ENCODE measurements at regions not wholly inside any gene's neighbourhood (a gene's known extent, or its start where the extent isn't known, plus 50 kb on each side); places are given as distances from the start of the nearest gene placed in this dataset.

DNA sequence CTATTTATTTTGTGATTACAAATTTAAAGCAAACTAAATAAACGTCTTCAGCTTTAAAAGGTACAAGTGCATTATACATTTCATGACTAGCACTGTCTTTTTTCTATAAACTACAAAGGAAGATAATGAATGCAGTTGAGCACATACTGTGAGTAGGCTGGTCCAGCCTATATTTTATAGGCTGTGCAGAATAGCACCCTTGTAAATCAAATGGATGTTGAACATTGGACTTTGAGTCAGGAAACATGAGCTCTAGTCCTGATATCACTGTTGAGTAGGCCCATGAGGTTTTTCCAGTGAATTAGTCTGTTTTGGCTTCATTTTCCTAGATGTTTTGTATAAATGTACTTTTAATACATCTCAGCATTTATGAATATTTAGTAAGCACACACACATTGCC is 447.3 kb upstream of the KCNMB2 start:
- BruUV-seq (replicated peaks): no TSS peak
- TF ChIP-seq CTCF (conservative IDR thresholded peaks at IDR 0.05; ENCODE audit: low read depth, low read length) (no peak), EZH2 (IDR thresholded peaks at IDR 0.05; ENCODE audit: borderline replicate concordance, low read depth, low read length, poor library complexity, severe bottlenecking) (no peak)
- intact Hi-C loops (cut with micrococcal nuclease; ENCODE audit: unreplicated experiment): loop anchor here (10.0 kb wide), 1 partner anchor 236 kb away; no protein-coding TSS in a partner anchor
- no peak for DNase-seq (ENCODE audit: low spot score)
- H3K36me3 ChIP-seq (ENCODE audit: insufficient read depth, low read length, poor library complexity, severe bottlenecking): no peaks in the 10 kb centered on the region
- peaks cover 32% of the 10 kb centered on the region for H3K4me1 ChIP-seq (ENCODE audit: insufficient read depth, low read length, poor library complexity, severe bottlenecking)
- POLR2A ChIA-PET (ENCODE audit: low non-redundant PET): no interaction called here
- no peaks in the 10 kb centered on the region for H3K27me3 ChIP-seq (replicated peaks; ENCODE audit: insufficient read depth, low read depth, low read length, poor library complexity)
- H3K27ac ChIP-seq (ENCODE audit: low read depth, low read length, poor library complexity, severe bottlenecking): no peak overlapping the region
- CTCF ChIA-PET: no interaction called here
- peaks cover under 1% of the 10 kb centered on the region for H3K9me3 ChIP-seq (ENCODE audit: low read depth, low read length, poor library complexity, severe bottlenecking)
- no peak overlapping the region for H3K4me3 ChIP-seq (ENCODE audit: low read depth, low read length, poor library complexity, severe bottlenecking)

GRCh38 chr3:178090899-178091298 is 445.3 kb upstream of the KCNMB2 start:
- intact Hi-C loops (cut with micrococcal nuclease; ENCODE audit: unreplicated experiment): no loop called here
- ChIA-PET POLR2A (ENCODE audit: low non-redundant PET) (no interaction called here), CTCF (no interaction called here)
- no peaks in the 10 kb centered on the region for H3K27me3 ChIP-seq (replicated peaks; ENCODE audit: insufficient read depth, low read depth, low read length, poor library complexity)
- H3K9me3 ChIP-seq (ENCODE audit: low read depth, low read length, poor library complexity, severe bottlenecking): peaks cover 7% of the 10 kb centered on the region
- no TSS peak for BruUV-seq (replicated peaks)
- no peak overlapping the region for H3K4me3 ChIP-seq (ENCODE audit: low read depth, low read length, poor library complexity, severe bottlenecking)
- DNase-seq (ENCODE audit: low spot score): no peak
- H3K4me1 ChIP-seq (ENCODE audit: insufficient read depth, low read length, poor library complexity, severe bottlenecking): peaks cover 13% of the 10 kb centered on the region
- H3K27ac ChIP-seq (ENCODE audit: low read depth, low read length, poor library complexity, severe bottlenecking): no peak overlapping the region
- H3K36me3 ChIP-seq (ENCODE audit: insufficient read depth, low read length, poor library complexity, severe bottlenecking): no peaks in the 10 kb centered on the region
- TF ChIP-seq CTCF (conservative IDR thresholded peaks at IDR 0.05; ENCODE audit: low read depth, low read length) (no peak), EZH2 (IDR thresholded peaks at IDR 0.05; ENCODE audit: borderline replicate concordance, low read depth, low read length, poor library complexity, severe bottlenecking) (no peak)

DNA sequence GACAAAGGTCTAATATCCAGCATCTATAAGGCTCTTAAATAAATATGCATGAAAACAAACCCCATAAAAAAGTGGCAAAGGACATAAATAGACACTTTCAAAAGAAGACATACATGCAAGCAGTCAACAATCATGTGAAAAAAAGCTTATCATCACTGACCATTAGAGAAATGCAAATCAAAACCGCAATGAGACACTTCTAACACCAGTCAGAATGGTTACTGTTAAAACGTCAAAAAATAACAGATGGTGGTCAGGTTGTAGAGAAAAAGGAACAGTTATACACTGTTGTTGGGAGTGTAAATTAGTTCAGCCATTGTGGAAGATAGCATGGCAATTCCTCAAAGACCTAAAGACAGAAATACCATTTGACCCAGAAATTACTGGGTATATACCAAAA is 440.7 kb upstream of the KCNMB2 start:
- no peak for DNase-seq (ENCODE audit: low spot score)
- Histone ChIP-seq H3K9me3 (ENCODE audit: low read depth, low read length, poor library complexity, severe bottlenecking) (peaks cover 7% of the 10 kb centered on the region), H3K27me3 (replicated peaks; ENCODE audit: insufficient read depth, low read depth, low read length, poor library complexity) (no peaks in the 10 kb centered on the region), H3K4me1 (ENCODE audit: insufficient read depth, low read length, poor library complexity, severe bottlenecking) (peaks cover 14% of the 10 kb centered on the region), H3K4me3 (ENCODE audit: low read depth, low read length, poor library complexity, severe bottlenecking) (no peak overlapping the region), H3K27ac (ENCODE audit: low read depth, low read length, poor library complexity, severe bottlenecking) (no peak overlapping the region), H3K36me3 (ENCODE audit: insufficient read depth, low read length, poor library complexity, severe bottlenecking) (no peaks in the 10 kb centered on the region)
- intact Hi-C loops (cut with micrococcal nuclease; ENCODE audit: unreplicated experiment): no loop called here
- POLR2A ChIA-PET (ENCODE audit: low non-redundant PET): no interaction called here
- BruUV-seq (replicated peaks): no TSS peak
- TF ChIP-seq CTCF (conservative IDR thresholded peaks at IDR 0.05; ENCODE audit: low read depth, low read length) (no peak), EZH2 (IDR thresholded peaks at IDR 0.05; ENCODE audit: borderline replicate concordance, low read depth, low read length, poor library complexity, severe bottlenecking) (no peak)
- CTCF ChIA-PET: no interaction called here

All from A673 (cell line).